MCF 10A (cell line): ENCODE measurements at regions not wholly inside any gene's neighbourhood (a gene's known extent, or its start where the extent isn't known, plus 50 kb on each side); places are given as distances from the start of the nearest gene placed in this dataset.
A peak's percentile ranks its signal among the peaks of the same experiment; 100 is the strongest.

Source experiments
- BruUV-seq: library from RNA; stranded (reverse); fragments of 400-500 nt; replicated peaks from 2 replicates; lab custom pipeline; 2021; lab: Mats Ljungman, UMichigan
- CTCF ChIA-PET: fragments of 300-600 bp; sonication (Branson Sonifier 250); formaldehyde crosslinking; extraction: SDS; loops from one replicate; lab custom pipeline; 2021; ENCODE audit warnings: antibody characterized with exemption, inconsistent platforms; lab: Yijun Ruan, JAX
- POLR2A ChIA-PET: fragments of 300-600, 350-650 bp; sonication (Branson Sonifier 250); formaldehyde crosslinking; extraction: SDS; loops from one replicate; lab custom pipeline; 2020; ENCODE audit warnings: antibody characterized with exemption, inconsistent platforms; lab: Yijun Ruan, JAX
- DNase-seq: peaks from one replicate; pipeline ENCODE4 v3.0.0-alpha.2; 2018; ENCODE audit not compliant: unreplicated experiment
- H3K27ac Mint-ChIP-seq: one replicate; pipeline ENCODE4 v1.8.0; 2022; ENCODE audit warnings: mild to moderate bottlenecking, low read depth, mixed read lengths; ENCODE audit not compliant: unreplicated experiment
- H3K27me3 Mint-ChIP-seq: one replicate; pipeline ENCODE4 v1.8.0; 2022; ENCODE audit warnings: mixed read lengths; ENCODE audit not compliant: insufficient read depth, unreplicated experiment
- H3K36me3 Mint-ChIP-seq: one replicate; pipeline ENCODE4 v1.8.0; 2022; ENCODE audit warnings: mild to moderate bottlenecking, moderate library complexity, mixed read lengths; ENCODE audit not compliant: insufficient read depth, unreplicated experiment
- H3K4me1 Mint-ChIP-seq: one replicate; pipeline ENCODE4 v1.8.0; 2022; ENCODE audit warnings: mixed read lengths; ENCODE audit not compliant: insufficient read depth, unreplicated experiment
- H3K4me3 Mint-ChIP-seq: one replicate; pipeline ENCODE4 v1.8.0; 2022; ENCODE audit warnings: mild to moderate bottlenecking, moderate library complexity, mixed read lengths; ENCODE audit not compliant: unreplicated experiment
- H3K9me3 Mint-ChIP-seq: one replicate; pipeline ENCODE4 v1.8.0; 2022; ENCODE audit warnings: mixed read lengths; ENCODE audit not compliant: unreplicated experiment
- CTCF ChIP-seq: fragments of 200-600 bp; IDR thresholded peaks from one replicate; pipeline ENCODE4 v1.8.0; 2022; ENCODE audit warnings: antibody characterized with exemption, mild to moderate bottlenecking; ENCODE audit not compliant: unreplicated experiment
- intact Hi-C: fragments of 100-400 bp; cut with micrococcal nuclease; formaldehyde crosslinking; loops from 2 replicates; pipeline ENCODE4 v1.14.1; 2022

GRCh38 chr17:77321649-77322513 is 181.1 kb downstream of the SEC14L1 start:
- peak overlapping the region; percentile 88 for H3K4me3 Mint-ChIP-seq
- BruUV-seq: no TSS peak
- intact Hi-C loops: no loop called here
- no peaks in the 10 kb centered on the region for H3K9me3 Mint-ChIP-seq
- ChIA-PET POLR2A (interaction anchor here (0.6 to 7.6 kb wide), 23 partner anchors 9 to 807 kb away, joined by 3 to 443 read pairs (median 4); partner anchors contain the start of gene TMC6), CTCF (interaction anchor here (0.6 to 1.8 kb wide), 5 partner anchors 37 to 108 kb away, joined by 3 to 7 read pairs (median 6); no protein-coding TSS in a partner anchor)
- peak overlapping the region; percentile 95 for H3K27ac Mint-ChIP-seq
- DNase-seq: peak; percentile 52
- no peak for TF ChIP-seq CTCF
- no peaks in the 10 kb centered on the region for H3K27me3 Mint-ChIP-seq
- H3K36me3 Mint-ChIP-seq: peaks cover 47% of the 10 kb centered on the region
- peaks cover 60% of the 10 kb centered on the region for H3K4me1 Mint-ChIP-seq

DNA sequence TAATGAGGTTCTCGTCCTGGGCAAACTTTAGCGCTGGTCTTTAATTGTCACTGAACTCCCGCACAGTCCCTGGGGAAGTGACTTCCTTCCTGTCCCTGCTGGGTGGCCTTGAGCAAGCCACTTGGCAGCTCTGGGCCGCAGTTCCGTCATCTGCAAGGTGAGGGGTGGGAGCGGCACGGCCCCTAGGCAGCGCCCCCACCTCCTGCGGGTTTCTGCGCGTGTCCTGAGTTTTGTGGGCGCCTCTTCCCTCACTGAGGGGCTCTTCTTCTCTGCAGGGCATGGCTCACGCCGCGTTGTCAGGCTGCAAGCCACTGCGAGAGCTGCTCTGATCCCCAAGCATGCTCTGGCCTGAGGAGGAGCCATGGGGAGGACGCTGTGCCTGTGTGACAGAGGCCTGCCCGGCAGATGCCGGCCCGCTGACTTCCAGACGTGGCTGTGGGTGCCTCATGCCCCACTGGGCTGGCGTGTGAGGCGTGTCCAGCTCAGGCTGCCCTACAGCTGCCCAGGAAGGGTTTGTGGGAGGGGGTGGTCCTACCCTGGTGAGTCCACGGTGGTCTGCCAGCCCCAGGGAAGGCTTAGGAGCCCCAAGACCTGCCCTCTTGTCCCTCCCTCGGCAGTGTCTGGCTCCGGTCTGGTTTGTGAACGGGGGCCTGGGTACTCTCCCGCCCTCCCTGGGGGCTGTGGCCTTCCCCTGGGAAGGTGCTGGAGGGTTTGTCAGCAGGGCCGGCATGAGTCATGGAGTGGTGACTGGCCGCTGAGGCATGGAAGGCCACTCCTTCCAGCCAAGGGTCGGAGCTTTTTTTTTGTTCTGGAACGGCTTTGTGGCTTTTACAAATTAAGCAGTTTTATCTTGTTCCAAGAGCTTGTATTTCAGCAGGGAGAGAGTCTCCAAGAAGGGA is 182.0 kb downstream of the SEC14L1 start:
- ChIA-PET CTCF (interaction anchor here (0.6 to 1.8 kb wide), 11 partner anchors 32 to 1132 kb away, joined by 3 to 7 read pairs (median 3); no protein-coding TSS in a partner anchor), POLR2A (interaction anchor here (0.6 to 7.6 kb wide), 31 partner anchors 9 to 806 kb away, joined by 3 to 443 read pairs (median 3); partner anchors contain the start of gene TMC6)
- TSS peak; percentile 71 for BruUV-seq
- intact Hi-C loops: no loop called here
- no peaks in the 10 kb centered on the region for H3K27me3 Mint-ChIP-seq
- peak; percentile 98 for DNase-seq
- H3K4me1 Mint-ChIP-seq: peaks cover 60% of the 10 kb centered on the region
- peak overlapping the region; percentile 88 for H3K4me3 Mint-ChIP-seq
- TF ChIP-seq CTCF: no peak
- peak overlapping the region; percentile 95 for H3K27ac Mint-ChIP-seq
- peaks cover 39% of the 10 kb centered on the region for H3K36me3 Mint-ChIP-seq
- no peaks in the 10 kb centered on the region for H3K9me3 Mint-ChIP-seq

DNA sequence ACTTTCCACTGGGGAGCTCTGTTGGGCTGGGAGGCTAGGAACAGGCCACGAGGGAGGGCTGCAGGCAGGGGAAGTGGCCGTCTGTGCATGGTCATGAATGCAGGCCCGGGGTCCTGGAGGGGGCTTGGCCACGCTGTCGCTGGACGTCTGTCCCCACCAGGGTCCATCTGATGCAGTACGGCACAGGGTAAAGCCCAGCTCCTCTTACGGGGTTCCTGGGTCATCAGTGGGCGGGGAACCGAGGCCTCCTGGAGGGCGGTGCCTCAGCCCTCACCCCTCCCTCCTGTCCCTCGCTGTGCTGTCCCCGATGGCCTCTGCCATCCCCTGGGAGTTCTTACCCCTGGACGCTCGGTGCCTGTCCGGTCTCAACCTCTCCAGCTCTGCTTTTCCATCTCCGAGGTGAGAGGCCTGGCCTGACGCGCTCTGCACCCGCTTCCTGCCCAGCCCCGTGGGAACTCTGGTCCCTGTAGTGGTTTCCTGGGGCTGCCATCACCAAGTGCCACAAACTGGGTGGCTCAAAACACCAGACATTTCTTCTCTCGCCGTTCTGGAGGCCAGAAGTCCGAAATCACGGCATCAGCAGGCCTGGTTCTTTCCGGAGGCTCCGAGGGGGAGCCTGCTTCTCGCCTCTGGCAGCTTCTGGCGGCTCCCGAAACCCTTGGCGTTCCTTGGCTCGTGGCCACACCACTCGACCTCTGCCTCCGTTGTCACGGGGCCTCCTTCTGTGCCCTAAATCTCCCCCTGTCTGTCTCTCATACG is 182.8 kb downstream of the SEC14L1 start:
- peaks cover 43% of the 10 kb centered on the region for H3K36me3 Mint-ChIP-seq

More for the DNA sequence above, 182.8 kb downstream of the SEC14L1 start:
- CTCF ChIA-PET: interaction anchor here (0.6 to 1.8 kb wide), 9 partner anchors 31 to 1131 kb away, joined by 3 to 7 read pairs (median 3); no protein-coding TSS in a partner anchor
- Mint-ChIP-seq H3K27me3 (no peaks in the 10 kb centered on the region), H3K4me1 (peaks cover 54% of the 10 kb centered on the region), H3K27ac (peak overlapping the region; percentile 95), H3K9me3 (no peaks in the 10 kb centered on the region), H3K4me3 (peak overlapping the region; percentile 88)
- TF ChIP-seq CTCF: no peak
- DNase-seq: peak; percentile 61
- BruUV-seq: no TSS peak
- POLR2A ChIA-PET: interaction anchor here (0.6 to 7.6 kb wide), 25 partner anchors 8 to 639 kb away, joined by 3 to 443 read pairs (median 4); no protein-coding TSS in a partner anchor
- intact Hi-C loops: no loop called here
